ENCODE measurements at regions not wholly inside any gene's neighbourhood (a gene's known extent, or its start where the extent isn't known, plus 50 kb on each side); places are given as distances from the start of the nearest gene placed in this dataset.

- TF ChIP-seq POLR2AphosphoS5 (IDR thresholded peaks at IDR 0.05; ENCODE audit: borderline replicate concordance, low read depth, low read length) (no peak), EZH2 (IDR thresholded peaks at IDR 0.05) (no peak)
Measured at GRCh38 chr10:28948046-28948445, 270.7 kb downstream of the BAMBI start.
